UCSD-AML1 (cell line): ENCODE measurements at regions not wholly inside any gene's neighbourhood (a gene's known extent, or its start where the extent isn't known, plus 50 kb on each side); places are given as distances from the start of the nearest gene placed in this dataset.
"Not testable (repeated sequence)": the region's sequence is repeated elsewhere in the genome, so short reads cannot be mapped to it uniquely, and the experiment has no call there.

ENCODE experiments used
- DNase-seq: peaks from one replicate; lab custom pipeline; 2025; ENCODE audit not compliant: unreplicated experiment; lab: John Stamatoyannopoulos, UW

GRCh38 chr16:88185976-88186888, 196.5 kb upstream of the ZNF469 start:
- not testable (repeated sequence) for DNase-seq

GRCh38 chr16:88186889-88187870, 195.6 kb upstream of the ZNF469 start:
- DNase-seq = not testable (repeated sequence)

- not testable (repeated sequence) for DNase-seq
Observed at GRCh38 chr16:88188171-88188895, 194.4 kb upstream of the ZNF469 start.

- not testable (repeated sequence) for DNase-seq
Observed at GRCh38 chr16:88190592-88191095, 192.1 kb upstream of the ZNF469 start.

GRCh38 chr16:88191168-88191567, 191.6 kb upstream of the ZNF469 start:
- not testable (repeated sequence) for DNase-seq

- no peak for DNase-seq
Observed at GRCh38 chr16:88192601-88193000, 190.2 kb upstream of the ZNF469 start.

- DNase-seq = peak; percentile 68
Observed at GRCh38 chr16:88193706-88194396, 188.9 kb upstream of the ZNF469 start.

GRCh38 chr16:88194397-88195268, 188.1 kb upstream of the ZNF469 start:
- no peak for DNase-seq

GRCh38 chr16:88195269-88195705, 187.5 kb upstream of the ZNF469 start:
- no peak for DNase-seq

GRCh38 chr16:88195911-88196465, 186.8 kb upstream of the ZNF469 start:
- no peak for DNase-seq

- no peak for DNase-seq
Observed at GRCh38 chr16:88196471-88197400, 186.0 kb upstream of the ZNF469 start.

- no peak for DNase-seq
Observed at GRCh38 chr16:88197481-88198456, 185.0 kb upstream of the ZNF469 start.

- not testable (repeated sequence) for DNase-seq
Observed at GRCh38 chr16:88198457-88199295, 184.1 kb upstream of the ZNF469 start.

GRCh38 chr16:88199296-88200153, 183.2 kb upstream of the ZNF469 start:
- DNase-seq = not testable (repeated sequence)
